ENCODE measurements at regions not wholly inside any gene's neighbourhood (a gene's known extent, or its start where the extent isn't known, plus 50 kb on each side); places are given as distances from the start of the nearest gene placed in this dataset.

DNA sequence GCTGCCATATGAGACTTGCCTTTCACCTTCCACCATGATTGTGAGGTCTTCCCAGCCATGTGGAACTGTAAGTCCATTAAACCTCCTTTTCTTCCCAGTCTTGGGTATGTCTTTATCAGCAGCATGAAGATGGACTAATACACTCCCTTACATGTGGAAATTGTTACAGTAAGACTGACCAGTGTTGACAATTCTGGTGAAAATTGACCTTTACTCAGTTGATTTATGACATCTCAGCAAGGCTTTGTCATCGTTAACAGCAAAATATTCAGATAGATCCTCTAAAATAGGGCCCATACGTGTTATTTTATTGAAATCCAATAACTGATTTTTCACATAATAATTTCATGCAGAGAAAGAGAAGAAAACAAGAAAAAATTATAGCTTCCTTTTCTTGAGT lies 377.9 kb upstream of the SEMA3C start:
- no peak for TF ChIP-seq CTCF (IDR thresholded peaks at IDR 0.05)
- TF ChIP-seq POLR2A (IDR thresholded peaks at IDR 0.05) = no peak

Data from adrenal gland (tissue), 5 donors.